HG02884 (cell line): ENCODE measurements at regions not wholly inside any gene's neighbourhood (a gene's known extent, or its start where the extent isn't known, plus 50 kb on each side); places are given as distances from the start of the nearest gene placed in this dataset.

Experiments
- ATAC-seq: cut with Tn5 transposase; IDR thresholded peaks from one replicate; pipeline ENCODE4 v1.9.1; 2021; ENCODE audit warnings: mild to moderate bottlenecking, moderate library complexity; ENCODE audit not compliant: unreplicated experiment

- no peak for ATAC-seq
These were observed 398.4 kb upstream of the ID4 start for GRCh38 chr6:19438566-19439353.

- no peak for ATAC-seq
These were observed 396.6 kb upstream of the ID4 start for GRCh38 chr6:19440531-19440930.

- ATAC-seq: no peak
These were observed 393.8 kb upstream of the ID4 start for GRCh38 chr6:19443411-19443810.

GRCh38 chr6:19444041-19444440 lies 393.1 kb upstream of the ID4 start:
- ATAC-seq: no peak

DNA sequence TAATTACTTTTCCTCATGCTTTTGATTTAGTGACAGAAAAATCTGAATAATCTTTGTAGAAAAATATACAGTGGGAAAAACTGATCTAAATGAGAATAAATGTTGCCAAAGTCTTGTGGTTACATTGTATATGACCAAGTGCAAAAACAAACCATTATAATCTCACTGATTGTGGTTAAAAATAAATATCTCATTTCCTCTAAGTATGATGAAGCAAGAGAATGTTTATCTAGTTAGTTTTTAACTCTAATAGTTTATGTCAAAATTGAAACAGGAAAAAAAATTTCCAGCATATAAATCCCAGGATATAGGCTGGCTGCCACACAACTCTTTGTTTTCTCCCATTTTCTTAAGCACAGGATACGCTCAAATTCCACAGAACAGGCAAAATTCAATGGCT lies 392.7 kb upstream of the ID4 start:
- no peak for ATAC-seq

GRCh38 chr6:19446570-19446969 lies 390.6 kb upstream of the ID4 start:
- ATAC-seq: no peak

DNA sequence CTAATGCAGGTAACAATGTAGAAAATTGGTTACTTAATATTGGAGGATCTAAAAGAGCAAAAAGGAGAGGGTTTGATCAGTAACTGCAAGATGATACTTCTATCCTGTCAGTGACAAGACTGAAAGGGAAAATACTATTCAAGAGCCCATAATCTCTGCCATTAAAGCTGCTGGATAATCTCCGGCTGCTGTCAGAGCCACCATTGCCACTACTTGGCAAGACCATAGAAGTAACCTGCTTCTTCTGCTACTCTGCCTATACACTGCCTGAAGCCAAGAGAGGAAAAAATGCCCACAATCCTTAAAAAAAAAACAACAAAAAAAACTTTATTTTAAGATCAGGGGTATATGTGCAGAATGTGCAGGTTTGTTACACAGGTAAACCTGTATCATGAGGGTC lies 386.5 kb upstream of the ID4 start:
- no peak for ATAC-seq

DNA sequence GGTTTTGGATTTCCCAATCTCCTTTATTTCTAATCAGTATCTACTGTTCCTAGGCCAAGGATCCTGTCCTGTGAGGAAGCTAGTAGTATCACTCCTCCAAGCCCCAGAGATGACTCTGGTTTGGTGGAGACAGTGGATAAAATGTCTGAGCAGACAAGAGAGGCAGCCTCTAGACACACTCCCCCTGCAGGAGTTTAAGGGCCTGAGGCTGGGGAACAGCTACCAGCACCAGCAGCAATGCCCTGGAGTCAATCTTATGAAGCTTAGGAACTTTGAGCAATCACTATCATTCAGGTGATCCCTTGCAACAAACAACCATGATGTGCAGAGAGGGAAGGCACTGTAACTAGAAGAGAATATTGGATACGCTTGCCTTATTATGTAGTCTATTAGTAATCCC lies 384.7 kb upstream of the ID4 start:
- no peak for ATAC-seq

DNA sequence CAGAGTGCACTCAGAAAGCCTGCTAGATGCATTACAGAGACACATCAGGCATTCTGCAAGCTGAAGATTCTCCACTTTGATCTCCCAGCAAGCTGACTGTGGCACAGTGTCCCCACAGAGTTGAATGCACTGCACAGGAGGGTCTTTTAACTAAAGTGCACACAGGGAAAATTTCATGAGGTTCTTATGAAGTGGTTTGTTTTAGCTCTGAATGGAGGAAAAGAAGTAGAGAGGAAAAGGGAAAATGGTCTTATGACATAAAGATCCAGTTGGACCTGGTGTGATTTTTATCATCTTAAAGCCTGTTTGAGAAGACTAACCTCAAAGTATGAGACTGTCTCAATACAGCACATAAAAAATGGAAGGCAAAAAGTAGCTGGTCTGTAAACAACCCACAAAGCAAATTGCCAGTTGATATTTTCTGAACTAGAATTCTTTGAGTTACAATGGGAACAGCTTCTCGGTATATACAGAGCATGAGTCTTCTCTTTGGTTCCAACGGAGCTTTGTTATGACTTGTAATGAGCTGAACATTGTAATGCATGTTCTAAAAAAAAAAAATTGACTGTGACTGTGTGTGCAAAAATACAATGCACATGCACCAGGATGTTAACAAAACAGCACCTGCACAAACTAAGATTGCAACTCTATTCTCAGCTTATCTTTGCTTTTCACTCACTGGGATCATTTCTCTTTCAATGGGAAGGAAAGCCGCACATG lies 383.0 kb upstream of the ID4 start:
- ATAC-seq: no peak

DNA sequence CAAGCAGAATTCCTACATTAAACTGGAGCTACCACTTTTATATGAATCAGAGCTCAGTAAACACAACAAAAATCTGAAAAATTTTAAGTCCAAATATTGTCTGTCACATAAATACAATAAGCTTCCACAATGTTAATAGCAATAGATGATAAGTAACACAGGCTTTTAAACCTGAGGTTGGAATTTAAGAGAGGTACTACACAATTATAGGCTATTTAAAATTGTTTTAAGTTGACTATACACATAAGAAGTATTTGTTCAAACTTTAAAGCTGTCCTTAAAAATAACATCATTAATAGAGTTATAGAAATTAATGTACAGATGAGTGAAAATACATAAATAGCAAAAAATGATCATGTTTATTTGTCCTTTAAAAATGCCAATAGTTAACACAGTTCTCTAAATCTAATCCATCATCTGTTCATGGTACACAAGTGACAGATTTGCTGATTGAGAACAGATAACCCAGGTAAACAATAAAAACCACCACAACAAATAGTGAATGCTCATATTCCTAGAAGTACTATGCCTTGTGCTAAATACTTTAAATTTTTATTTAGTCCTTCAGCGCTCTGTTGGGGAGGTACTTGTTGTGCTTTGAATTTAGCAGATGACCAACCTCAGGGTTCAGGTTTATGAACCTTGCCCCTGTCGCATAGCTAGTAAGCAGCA lies 382.3 kb upstream of the ID4 start:
- ATAC-seq: no peak

- ATAC-seq: no peak
These were observed 373.9 kb upstream of the ID4 start for GRCh38 chr6:19463250-19463649.

GRCh38 chr6:19463925-19464324 lies 373.2 kb upstream of the ID4 start:
- ATAC-seq: no peak

DNA sequence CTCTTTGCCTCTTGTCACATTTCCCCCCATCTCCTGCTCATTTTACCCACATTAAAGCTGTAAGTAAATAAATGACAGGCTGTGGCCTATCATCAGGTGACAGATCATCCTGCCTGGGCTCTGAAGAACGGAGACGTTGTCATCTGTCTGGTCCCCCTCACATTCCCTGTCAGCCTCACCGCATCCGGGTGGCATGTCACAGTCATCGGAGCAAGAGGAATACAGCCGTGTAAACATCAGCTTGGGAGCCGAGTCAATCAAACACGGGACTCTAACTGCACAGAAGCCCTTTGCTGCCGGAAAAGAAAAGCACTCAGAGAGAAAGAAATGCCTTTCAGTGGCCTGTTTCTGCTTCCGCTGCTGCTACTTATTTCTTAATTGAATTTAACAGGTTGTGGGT lies 371.9 kb upstream of the ID4 start:
- no peak for ATAC-seq

- no peak for ATAC-seq
These were observed 371.4 kb upstream of the ID4 start for GRCh38 chr6:19465760-19466159.

DNA sequence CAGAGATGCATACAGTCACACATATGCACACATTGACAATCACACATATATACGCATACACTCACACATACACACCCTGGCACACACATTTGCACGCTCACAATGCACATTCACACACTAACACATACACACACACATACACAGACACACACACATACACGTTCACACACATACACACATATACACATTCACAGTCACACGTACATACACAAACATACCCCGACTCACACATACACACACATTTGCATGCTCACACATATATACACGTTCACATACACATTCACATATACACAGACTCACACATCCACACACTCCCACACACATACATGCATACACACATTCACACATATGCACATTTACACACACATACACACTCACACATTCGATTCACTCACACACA lies 366.8 kb upstream of the ID4 start:
- ATAC-seq: no peak

GRCh38 chr6:19472153-19472552 lies 365.0 kb upstream of the ID4 start:
- ATAC-seq: no peak

DNA sequence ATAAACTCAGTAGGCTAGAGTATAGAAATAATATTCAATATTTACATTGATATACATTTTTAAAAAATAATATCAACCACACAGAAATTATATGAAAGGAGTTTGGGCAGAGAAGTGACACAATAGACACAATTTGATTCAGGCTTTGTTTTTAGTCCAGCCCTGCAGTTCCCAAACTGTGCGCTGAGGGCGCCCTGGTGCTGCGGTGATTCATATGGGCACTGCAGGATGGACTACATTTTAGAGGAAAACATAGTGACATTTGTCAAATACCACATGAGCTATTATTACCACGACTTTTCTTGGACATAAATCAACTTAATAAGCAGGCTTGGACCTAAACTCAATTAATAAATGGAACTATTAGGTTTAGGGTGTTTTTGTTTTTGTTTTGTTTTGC lies 364.3 kb upstream of the ID4 start:
- no peak for ATAC-seq

GRCh38 chr6:19477563-19477962 lies 359.6 kb upstream of the ID4 start:
- ATAC-seq: no peak

GRCh38 chr6:19478273-19478672 lies 358.9 kb upstream of the ID4 start:
- no peak for ATAC-seq

GRCh38 chr6:19478992-19479391 lies 358.2 kb upstream of the ID4 start:
- ATAC-seq: no peak

DNA sequence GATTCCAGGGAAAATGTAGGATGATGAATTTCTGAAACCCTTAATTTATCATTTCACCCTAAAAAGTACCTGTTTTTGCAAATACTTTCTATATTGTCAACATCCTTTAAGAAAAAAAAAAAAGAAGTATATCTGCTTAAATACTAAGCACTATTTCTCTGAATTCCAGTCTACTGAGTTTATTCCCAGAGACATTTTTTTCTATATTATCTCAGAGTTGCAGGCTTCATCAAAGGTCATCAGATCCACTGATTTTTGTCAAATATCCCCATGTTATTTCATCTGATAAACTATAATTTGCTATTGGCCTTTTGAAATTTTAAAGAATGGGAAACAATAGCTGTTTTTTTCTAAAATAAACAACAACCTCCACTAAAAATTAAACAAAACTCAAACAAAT lies 357.6 kb upstream of the ID4 start:
- ATAC-seq: no peak
